Peyer's patch (tissue), 4 donors: ENCODE measurements at regions not wholly inside any gene's neighbourhood (a gene's known extent, or its start where the extent isn't known, plus 50 kb on each side); places are given as distances from the start of the nearest gene placed in this dataset.

Experiments used
- DNase-seq, 3 donors: peaks; one replicate each; pipeline ENCODE4 v3.0.0-alpha.2; 2017 to 2019
- H3K27ac ChIP-seq, 4 donors: fragments of 200-600 bp; sonication (generic); one replicate each; pipeline ENCODE4 v1.5.1; 2016 to 2019
- H3K27me3 ChIP-seq, 2 donors: fragments of 200-600 bp; sonication (generic); one replicate each; pipeline ENCODE4 v1.5.1; 2019
- H3K36me3 ChIP-seq, 3 donors: fragments of 200-600 bp; sonication (generic); one replicate each; pipeline ENCODE4 v1.5.1; 2016 to 2019
- H3K4me1 ChIP-seq, 4 donors: fragments of 200-600 bp; sonication (generic); one replicate each; pipeline ENCODE4 v1.5.1; 2016 to 2019
- H3K4me3 ChIP-seq, 4 donors: fragments of 200-600 bp; sonication (generic); 1 replicate in 3 of 4; 2 replicates in 1 of 4; pipeline ENCODE4 v1.5.1; 2016 to 2019; ENCODE audit warnings: mild to moderate bottlenecking in 1 of 4
- H3K9me3 ChIP-seq, 4 donors: fragments of 200-600 bp; sonication (generic); one replicate each; pipeline ENCODE4 v1.5.1; 2016 to 2019; ENCODE audit warnings: mild to moderate bottlenecking in 1 of 4
- POLR2A ChIP-seq, 2 donors: fragments of 450-650 bp; IDR thresholded peaks; one replicate each; pipeline ENCODE4 v1.5.1; 2017; ENCODE audit warnings: antibody characterized with exemption in 2 of 2, mild to moderate bottlenecking in 2 of 2, moderate library complexity in 2 of 2
- TF ChIP-seq, protein P1 (sequence below), 6 experiments: fragments of 450-650 bp in 4 of 6; fragments of 200-600 bp in 2 of 6; sonication (generic) in 1 of 6; IDR thresholded peaks; one replicate each; pipeline ENCODE4 v1.5.1; 2017 to 2019; ENCODE audit warnings: antibody characterized with exemption in 6 of 6, mild to moderate bottlenecking in 3 of 6, moderate library complexity in 1 of 6

- DNase-seq = no peak
- Histone ChIP-seq H3K27ac (no peak overlapping the region), H3K4me1 (no peaks in the 10 kb centered on the region), H3K9me3 (peaks cover 0 to 15% (median 0%) of the 10 kb centered on the region in 4 donors), H3K4me3 (no peak overlapping the region), H3K36me3 (no peaks in the 10 kb centered on the region), H3K27me3 (no peaks in the 10 kb centered on the region)
- TF ChIP-seq, protein P1, sequence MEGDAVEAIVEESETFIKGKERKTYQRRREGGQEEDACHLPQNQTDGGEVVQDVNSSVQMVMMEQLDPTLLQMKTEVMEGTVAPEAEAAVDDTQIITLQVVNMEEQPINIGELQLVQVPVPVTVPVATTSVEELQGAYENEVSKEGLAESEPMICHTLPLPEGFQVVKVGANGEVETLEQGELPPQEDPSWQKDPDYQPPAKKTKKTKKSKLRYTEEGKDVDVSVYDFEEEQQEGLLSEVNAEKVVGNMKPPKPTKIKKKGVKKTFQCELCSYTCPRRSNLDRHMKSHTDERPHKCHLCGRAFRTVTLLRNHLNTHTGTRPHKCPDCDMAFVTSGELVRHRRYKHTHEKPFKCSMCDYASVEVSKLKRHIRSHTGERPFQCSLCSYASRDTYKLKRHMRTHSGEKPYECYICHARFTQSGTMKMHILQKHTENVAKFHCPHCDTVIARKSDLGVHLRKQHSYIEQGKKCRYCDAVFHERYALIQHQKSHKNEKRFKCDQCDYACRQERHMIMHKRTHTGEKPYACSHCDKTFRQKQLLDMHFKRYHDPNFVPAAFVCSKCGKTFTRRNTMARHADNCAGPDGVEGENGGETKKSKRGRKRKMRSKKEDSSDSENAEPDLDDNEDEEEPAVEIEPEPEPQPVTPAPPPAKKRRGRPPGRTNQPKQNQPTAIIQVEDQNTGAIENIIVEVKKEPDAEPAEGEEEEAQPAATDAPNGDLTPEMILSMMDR (IDR thresholded peaks at IDR 0.05) = no peak
Observed at GRCh38 chr19:28655054-28655453, 557.9 kb downstream of the UQCRFS1 start.

DNA sequence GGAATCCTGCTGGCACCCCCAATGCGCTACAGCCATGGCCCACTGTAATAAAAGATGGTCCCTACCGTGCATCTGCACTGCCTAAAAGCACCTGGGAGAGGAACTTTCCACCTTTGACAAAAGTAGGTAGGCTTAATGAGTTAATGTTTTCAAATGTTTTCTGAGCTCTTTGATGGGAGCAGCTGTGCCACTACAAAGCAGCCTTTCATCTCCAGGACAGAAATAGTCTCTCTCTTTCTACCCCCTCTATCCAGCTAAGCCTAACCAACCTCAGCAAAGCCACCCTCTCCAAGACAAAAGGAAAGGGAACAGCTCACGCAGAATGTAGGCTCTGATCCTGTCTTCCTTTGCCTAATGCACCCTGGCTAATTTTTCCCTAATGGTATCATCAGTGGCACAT lies 560.2 kb downstream of the UQCRFS1 start:
- no peak for DNase-seq
- Histone ChIP-seq H3K27ac (no peak overlapping the region), H3K4me1 (no peaks in the 10 kb centered on the region), H3K27me3 (no peaks in the 10 kb centered on the region), H3K4me3 (no peak overlapping the region), H3K9me3 (peaks cover 0 to 7% (median 0%) of the 10 kb centered on the region in 4 donors), H3K36me3 (no peaks in the 10 kb centered on the region)
- TF ChIP-seq, protein P1 (IDR thresholded peaks at IDR 0.05) = no peak
- no peak for TF ChIP-seq POLR2A (IDR thresholded peaks at IDR 0.05)

- no peak for DNase-seq
- H3K27ac ChIP-seq = no peak overlapping the region
- no peaks in the 10 kb centered on the region for H3K27me3 ChIP-seq
- TF ChIP-seq, protein P1 (IDR thresholded peaks at IDR 0.05) = no peak
- TF ChIP-seq POLR2A (IDR thresholded peaks at IDR 0.05) = no peak
- H3K4me1 ChIP-seq = no peaks in the 10 kb centered on the region
- no peaks in the 10 kb centered on the region for H3K9me3 ChIP-seq
- no peak overlapping the region for H3K4me3 ChIP-seq
- no peaks in the 10 kb centered on the region for H3K36me3 ChIP-seq
Observed at GRCh38 chr19:28646629-28647028, 566.3 kb downstream of the UQCRFS1 start.

- H3K4me1 ChIP-seq = no peaks in the 10 kb centered on the region
- no peaks in the 10 kb centered on the region for H3K9me3 ChIP-seq
- H3K4me3 ChIP-seq = no peak overlapping the region
- H3K36me3 ChIP-seq = no peaks in the 10 kb centered on the region
- no peak for TF ChIP-seq POLR2A (IDR thresholded peaks at IDR 0.05)
- TF ChIP-seq, protein P1 (IDR thresholded peaks at IDR 0.05) = no peak
- H3K27ac ChIP-seq = no peak overlapping the region
- H3K27me3 ChIP-seq = no peaks in the 10 kb centered on the region
- no peak for DNase-seq
Observed at GRCh38 chr19:28644169-28644775, 568.7 kb downstream of the UQCRFS1 start.

DNA sequence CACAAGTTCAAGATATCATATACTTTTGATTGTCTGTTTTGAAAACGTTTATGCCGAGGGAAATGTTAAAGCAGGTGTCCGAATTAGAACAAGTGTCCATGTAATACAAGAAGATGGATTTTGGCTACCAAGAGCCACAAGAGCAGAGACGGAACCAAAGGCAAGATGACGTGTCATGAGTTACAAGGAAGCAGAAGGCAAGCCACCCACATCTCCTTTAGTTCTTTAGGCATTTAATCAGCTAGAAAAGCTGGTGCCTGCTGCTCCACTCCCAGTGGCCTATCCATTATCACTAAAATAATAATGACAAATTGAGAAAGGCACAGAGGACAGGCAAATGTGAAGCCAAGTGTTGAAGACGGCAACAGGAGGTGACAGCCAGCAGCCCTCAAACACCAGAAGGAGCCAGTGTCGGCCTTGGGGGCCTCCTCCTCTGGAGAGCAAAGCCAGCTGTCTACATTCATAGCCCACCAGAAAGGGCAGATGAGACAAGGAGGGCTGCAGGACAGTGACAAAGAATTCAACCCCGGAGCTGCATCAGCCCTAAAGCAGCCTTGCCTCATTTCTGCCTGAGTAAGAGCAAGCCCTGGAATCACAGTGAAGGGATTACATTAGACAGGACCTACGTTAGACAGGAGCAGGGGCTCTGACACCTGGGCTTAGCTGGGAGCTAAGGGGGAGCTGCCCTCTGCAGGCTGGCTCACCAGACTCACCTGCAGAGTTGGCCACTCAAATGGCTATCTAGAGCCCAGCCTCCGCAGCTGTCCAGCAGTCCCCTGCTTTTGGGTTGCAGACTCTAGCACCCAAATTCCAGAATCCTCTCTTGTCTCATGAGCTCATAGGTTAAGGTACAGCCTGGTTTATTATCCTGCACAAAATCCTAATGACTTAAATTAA lies 569.9 kb downstream of the UQCRFS1 start:
- no peak overlapping the region for H3K27ac ChIP-seq

More for the DNA sequence above, 569.9 kb downstream of the UQCRFS1 start:
- TF ChIP-seq, protein P1 (IDR thresholded peaks at IDR 0.05) = no peak
- TF ChIP-seq POLR2A (IDR thresholded peaks at IDR 0.05) = no peak
- Histone ChIP-seq H3K4me3 (no peak overlapping the region), H3K36me3 (no peaks in the 10 kb centered on the region), H3K9me3 (no peaks in the 10 kb centered on the region), H3K4me1 (no peaks in the 10 kb centered on the region), H3K27me3 (no peaks in the 10 kb centered on the region)
- DNase-seq = no peak
